GM13977 (cell line): ENCODE measurements at regions not wholly inside any gene's neighbourhood (a gene's known extent, or its start where the extent isn't known, plus 50 kb on each side); places are given as distances from the start of the nearest gene placed in this dataset.

Experiments
- DNase-seq: peaks from one replicate; pipeline ENCODE4 v3.0.0; 2012; ENCODE audit warnings: low spot score
- CTCF ChIP-seq: IDR thresholded peaks from 2 replicates; pipeline ENCODE4 v1.5.1; 2012; ENCODE audit warnings: mild to moderate bottlenecking, control low read depth; ENCODE audit not compliant: insufficient read depth; ENCODE audit errors: extremely low read depth, missing control alignments
- in situ Hi-C: fragments of 300-500 bp; cut with MboI; formaldehyde crosslinking; loops from one replicate; pipeline ENCODE4 v1.12.0; 2022; ENCODE audit warnings: low sequenced_read_pairs, low pct_unique_long_range_greater_than_20kb, mixed read lengths, inconsistent platforms; ENCODE audit not compliant: unreplicated experiment

DNA sequence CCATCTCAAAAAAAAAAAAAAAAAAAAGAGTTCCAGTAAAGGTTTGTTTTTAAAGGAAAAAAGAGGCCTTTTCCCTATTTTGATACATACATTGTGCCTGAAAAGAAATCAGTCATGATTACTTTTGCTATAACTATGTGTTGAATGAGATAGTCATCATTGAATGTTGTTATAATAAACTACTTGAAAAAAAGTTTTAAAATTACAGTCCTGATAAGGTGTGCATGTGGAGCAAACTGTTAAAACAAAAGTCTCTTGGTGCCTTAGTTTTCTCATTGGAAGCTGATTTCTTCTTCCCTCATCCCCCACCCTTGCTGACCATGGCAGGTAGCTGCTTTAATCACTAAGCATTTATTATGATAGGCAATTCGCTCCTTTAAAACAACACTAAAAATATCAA lies 172.3 kb upstream of the TBCA start:
- in situ Hi-C loops: no loop called here
- no peak for DNase-seq
- no peak for TF ChIP-seq CTCF

GRCh38 chr5:77947041-77947428 lies 170.9 kb upstream of the TBCA start:
- TF ChIP-seq CTCF: no peak
- in situ Hi-C loops: no loop called here
- DNase-seq: no peak

DNA sequence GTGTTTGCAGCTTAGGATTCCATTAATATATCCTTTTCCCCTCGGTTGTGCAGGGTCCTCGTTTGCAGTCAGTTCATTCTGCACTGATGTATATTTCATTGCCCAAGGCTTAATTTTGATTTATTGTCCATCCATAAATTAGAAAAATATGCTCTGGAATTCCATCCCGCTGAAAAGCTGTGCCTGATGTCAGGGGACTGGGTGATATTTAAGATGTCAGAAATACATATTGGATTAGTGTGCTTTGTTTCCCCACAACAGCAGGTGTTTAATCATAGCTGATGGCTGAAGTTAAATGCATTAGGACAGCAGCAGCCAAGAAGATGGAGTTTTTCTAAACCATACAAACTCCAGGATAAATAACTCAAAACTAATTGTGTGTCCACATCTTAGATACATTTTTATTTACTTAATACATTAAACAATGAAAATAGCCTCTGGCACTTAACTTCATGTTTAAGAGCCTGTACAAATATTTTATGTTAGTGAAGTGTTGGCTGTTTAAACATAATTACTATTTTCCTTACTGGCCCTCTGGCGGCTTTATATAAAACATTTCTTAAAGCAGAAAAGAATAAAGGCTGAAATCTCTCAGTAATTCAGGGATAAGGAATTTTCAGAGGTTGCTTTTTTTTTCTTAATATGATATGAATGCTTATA lies 170.4 kb upstream of the TBCA start:
- in situ Hi-C loops: no loop called here
- no peak for DNase-seq
- no peak for TF ChIP-seq CTCF

DNA sequence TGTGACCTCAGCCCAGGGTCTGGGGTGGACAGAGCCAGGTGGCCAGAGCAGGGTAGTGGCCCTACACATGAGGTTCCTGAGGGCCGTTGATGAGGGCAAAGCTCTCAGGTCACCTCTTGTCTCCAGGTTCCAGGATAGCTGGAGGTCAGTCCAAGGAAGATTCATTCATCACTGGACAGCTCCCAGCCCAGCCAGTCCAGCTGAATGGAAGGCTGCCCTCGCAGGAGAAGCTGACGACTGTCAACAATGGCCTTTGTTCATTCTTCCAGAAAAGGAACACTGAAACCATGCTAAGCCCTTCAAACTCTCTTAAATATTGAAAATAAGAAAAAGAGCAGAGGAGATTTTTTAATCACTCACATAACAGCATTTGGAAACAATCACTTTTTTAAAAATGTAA lies 169.7 kb upstream of the TBCA start:
- no peak for DNase-seq
- in situ Hi-C loops: no loop called here
- TF ChIP-seq CTCF: no peak

DNA sequence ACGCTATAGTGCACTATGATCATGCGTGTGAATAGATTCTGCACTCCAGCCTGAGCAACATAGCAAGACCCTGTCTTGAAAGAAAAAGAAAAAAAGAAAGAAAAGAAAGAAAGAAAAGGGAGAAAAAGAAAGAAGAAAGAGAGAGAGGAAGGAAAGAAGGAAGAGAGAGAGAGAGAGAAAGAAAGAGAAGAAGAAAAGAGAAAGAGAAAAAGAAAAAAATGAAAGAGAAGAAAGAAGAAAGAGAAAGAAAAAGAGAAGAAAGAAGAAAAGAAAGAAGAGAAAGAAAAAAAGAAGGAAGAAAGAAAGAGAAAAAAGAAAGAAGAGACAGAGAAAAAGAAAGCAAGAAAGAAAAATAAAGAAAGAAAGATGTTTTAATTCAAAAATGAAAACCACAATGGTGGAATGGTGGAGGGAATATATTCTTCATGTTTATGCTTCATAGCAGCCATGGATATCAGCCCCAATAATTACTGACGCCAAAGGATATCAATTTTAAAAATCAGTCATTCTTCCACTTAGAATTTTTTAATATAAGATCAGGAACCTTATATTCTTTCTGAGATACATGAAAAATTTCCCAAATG lies 168.7 kb upstream of the TBCA start:
- TF ChIP-seq CTCF: no peak
- in situ Hi-C loops: no loop called here
- no peak for DNase-seq

DNA sequence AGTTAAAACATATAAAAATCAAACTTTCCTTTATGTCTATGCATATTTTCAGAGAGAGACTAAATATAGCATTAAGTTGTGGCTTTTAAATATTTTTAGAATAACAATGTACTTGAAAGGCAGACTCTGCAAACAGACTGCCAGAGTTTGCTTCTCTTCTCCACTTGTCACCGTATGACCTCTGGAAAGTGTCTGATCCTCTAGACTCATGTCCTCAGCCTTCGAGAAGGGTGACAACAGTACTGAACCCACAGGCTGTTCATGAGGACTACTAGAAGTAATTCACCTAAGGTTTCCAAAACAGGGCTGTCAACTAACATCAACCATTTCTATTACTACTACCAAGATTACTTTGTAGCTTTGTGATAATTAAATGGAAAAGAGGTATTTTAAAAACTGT lies 167.7 kb upstream of the TBCA start:
- TF ChIP-seq CTCF: no peak
- in situ Hi-C loops: no loop called here
- no peak for DNase-seq
